Colonic mucosa (tissue), 4 donors: ENCODE measurements at regions not wholly inside any gene's neighbourhood (a gene's known extent, or its start where the extent isn't known, plus 50 kb on each side); places are given as distances from the start of the nearest gene placed in this dataset.

ENCODE experiments used
- DNase-seq: peaks from one replicate; pipeline ENCODE4 v3.0.0-alpha.2; 2020
- H3K27ac ChIP-seq: fragments of 200-600 bp; one replicate; pipeline ENCODE4 v1.8.0; 2021
- H3K27me3 ChIP-seq: fragments of 200-600 bp; one replicate; pipeline ENCODE4 v1.8.0; 2021
- H3K36me3 ChIP-seq: fragments of 200-600 bp; one replicate; pipeline ENCODE4 v1.8.0; 2021
- H3K4me1 ChIP-seq: fragments of 200-600 bp; one replicate; pipeline ENCODE4 v1.8.0; 2021; ENCODE audit warnings: mild to moderate bottlenecking
- H3K4me3 ChIP-seq: fragments of 200-600 bp; one replicate; pipeline ENCODE4 v1.8.0; 2021
- H3K9ac ChIP-seq, 2 donors: one replicate each; pipeline ENCODE4 v1.7.0; 2013; ENCODE audit warnings: control low read depth in 2 of 2, low read depth in 2 of 2, low read length in 2 of 2
- H3K9me3 ChIP-seq: fragments of 200-600 bp; one replicate; pipeline ENCODE4 v1.8.0; 2021
- CTCF ChIP-seq: fragments of 200-600 bp; IDR thresholded peaks from one replicate; pipeline ENCODE4 v1.8.0; 2022; ENCODE audit warnings: antibody characterized with exemption, mild to moderate bottlenecking
- intact Hi-C: fragments of 100-400 bp; cut with DNase I; formaldehyde crosslinking; loops from one replicate; pipeline ENCODE4 v1.14.1; 2022
- donor health status: healthy.
- donor health status: DM: no; HTN: no; CAD: no.
- donor health status: DM: no; HTN: no; CAD: no.

DNA sequence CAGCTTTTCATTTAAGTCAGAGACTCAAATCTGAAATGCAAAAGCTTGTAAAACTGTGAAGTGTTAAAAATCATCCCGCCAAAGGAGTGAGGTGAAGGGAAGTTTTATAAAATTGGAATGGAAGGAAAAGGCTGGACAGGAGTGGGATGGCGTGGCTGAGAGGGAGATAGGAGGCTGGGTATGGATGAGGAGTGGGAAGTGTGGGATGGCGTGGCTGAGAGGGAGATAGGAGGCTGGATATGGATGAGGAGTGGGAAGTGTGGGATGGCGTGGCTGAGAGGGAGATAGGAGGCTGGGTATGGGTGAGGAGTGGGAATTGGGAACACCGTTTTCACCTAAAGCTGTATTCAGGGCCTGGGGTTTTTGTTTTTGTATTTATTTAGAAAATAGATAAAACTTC, 59.4 kb upstream of the NKX2-2 start:
- Histone ChIP-seq H3K9ac (no peak overlapping the region), H3K36me3 (no peaks in the 10 kb centered on the region), H3K27ac (no peak overlapping the region), H3K27me3 (peaks cover 4% of the 10 kb centered on the region), H3K9me3 (no peaks in the 10 kb centered on the region), H3K4me1 (no peaks in the 10 kb centered on the region), H3K4me3 (no peak overlapping the region)
- intact Hi-C loops, result no loop called here
- TF ChIP-seq CTCF, result no peak
- no peak for DNase-seq

DNA sequence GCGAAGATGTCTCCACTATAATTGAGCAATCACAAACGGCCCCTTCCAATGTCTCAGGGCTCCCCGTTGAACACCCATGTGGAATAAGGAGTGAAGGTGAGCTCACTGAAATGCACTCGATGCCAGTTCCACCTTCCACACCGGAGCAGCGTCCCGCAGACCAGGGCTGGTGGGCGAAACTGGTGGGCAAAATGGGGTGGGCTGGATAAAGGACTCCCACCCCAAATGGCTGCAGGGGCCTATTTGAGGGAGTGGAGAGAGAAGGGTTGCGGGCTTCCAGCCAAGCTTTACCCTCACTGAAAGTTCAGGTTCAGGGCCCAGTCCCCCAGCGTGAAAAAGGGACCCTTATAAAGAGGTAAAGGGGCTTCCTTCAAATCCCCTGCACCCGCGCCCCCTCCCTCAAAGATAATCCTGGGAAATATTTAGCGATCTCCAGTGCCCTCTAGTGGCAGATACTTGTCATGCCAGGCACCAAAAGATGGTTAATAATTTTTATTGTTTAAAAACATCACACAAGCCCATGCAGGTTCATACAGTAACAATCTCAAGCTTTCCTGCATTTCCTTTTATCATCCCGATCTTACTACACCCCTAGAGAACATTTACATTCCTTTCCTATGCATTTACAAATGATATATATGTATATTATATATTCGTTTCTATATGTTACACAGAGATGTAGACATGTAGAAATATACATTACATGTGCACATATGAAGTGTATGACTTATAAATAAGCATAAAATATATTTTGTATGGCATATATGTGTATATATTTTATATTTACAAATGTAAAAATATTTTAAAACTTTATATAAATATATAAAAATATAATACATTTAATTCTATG, 58.2 kb upstream of the NKX2-2 start:
- H3K4me1 ChIP-seq, result no peaks in the 10 kb centered on the region
- intact Hi-C loops, result no loop called here
- peaks cover 4% of the 10 kb centered on the region for H3K27me3 ChIP-seq
- no peaks in the 10 kb centered on the region for H3K9me3 ChIP-seq
- no peak overlapping the region for H3K27ac ChIP-seq
- TF ChIP-seq CTCF, result peak; percentile 74
- DNase-seq, result no peak
- no peak overlapping the region for H3K9ac ChIP-seq
- H3K36me3 ChIP-seq, result no peaks in the 10 kb centered on the region
- no peak overlapping the region for H3K4me3 ChIP-seq

GRCh38 chr20:21570285-21570992, 56.6 kb upstream of the NKX2-2 start:
- no peak for TF ChIP-seq CTCF
- DNase-seq, result no peak
- no peaks in the 10 kb centered on the region for H3K4me1 ChIP-seq
- H3K27me3 ChIP-seq, result peaks cover 4% of the 10 kb centered on the region
- no peak overlapping the region for H3K9ac ChIP-seq
- no peak overlapping the region for H3K27ac ChIP-seq
- no peaks in the 10 kb centered on the region for H3K9me3 ChIP-seq
- no peak overlapping the region for H3K4me3 ChIP-seq
- intact Hi-C loops, result no loop called here
- H3K36me3 ChIP-seq, result no peaks in the 10 kb centered on the region

- peaks cover 4% of the 10 kb centered on the region for H3K27me3 ChIP-seq
- no peak for TF ChIP-seq CTCF
- no peak overlapping the region for H3K4me3 ChIP-seq
- no peak overlapping the region for H3K27ac ChIP-seq
- intact Hi-C loops, result no loop called here
- no peaks in the 10 kb centered on the region for H3K9me3 ChIP-seq
- no peaks in the 10 kb centered on the region for H3K36me3 ChIP-seq
- no peaks in the 10 kb centered on the region for H3K4me1 ChIP-seq
- no peak for DNase-seq
- H3K9ac ChIP-seq, result no peak overlapping the region
Measured at GRCh38 chr20:21569586-21569985, 55.7 kb upstream of the NKX2-2 start.

DNA sequence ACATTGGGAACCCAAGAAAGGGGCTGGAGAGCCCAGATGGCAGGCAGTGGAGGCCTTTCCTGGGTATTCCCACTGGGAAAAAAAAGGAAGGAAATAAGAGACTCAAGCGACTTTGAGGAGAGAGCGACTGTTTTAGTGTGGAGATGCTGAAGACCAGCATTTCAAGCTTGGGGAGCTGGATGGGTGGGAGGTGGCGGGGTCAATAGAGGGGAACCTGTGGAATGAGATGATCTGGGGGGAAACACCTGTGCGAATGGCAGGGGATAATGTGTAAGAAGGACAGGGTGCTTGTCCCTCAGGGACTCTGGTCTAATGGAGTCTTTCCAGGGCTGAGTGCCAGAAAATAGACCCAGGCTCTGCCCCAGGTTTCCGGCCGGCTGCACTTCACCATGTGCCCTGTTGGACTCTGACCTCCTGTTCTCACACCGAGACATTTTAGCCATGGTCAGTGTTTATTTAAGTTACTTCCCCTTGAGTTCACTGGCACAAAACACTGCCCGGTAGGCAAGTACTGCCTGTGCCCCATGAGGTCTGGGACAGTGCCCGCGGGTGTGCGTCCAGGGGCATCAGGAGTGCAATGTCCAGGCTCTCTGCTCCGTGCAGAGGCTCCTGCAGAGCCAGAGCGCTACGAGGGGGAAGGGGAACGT, 50.4 kb upstream of the NKX2-2 start:
- Histone ChIP-seq H3K36me3 (no peaks in the 10 kb centered on the region), H3K4me1 (no peaks in the 10 kb centered on the region), H3K9ac (no peak overlapping the region), H3K4me3 (no peak overlapping the region), H3K27ac (no peak overlapping the region), H3K27me3 (no peaks in the 10 kb centered on the region), H3K9me3 (no peaks in the 10 kb centered on the region)
- no peak for DNase-seq
- no peak for TF ChIP-seq CTCF
- intact Hi-C loops, result no loop called here
